DMS53 (cell line): ENCODE measurements at regions not wholly inside any gene's neighbourhood (a gene's known extent, or its start where the extent isn't known, plus 50 kb on each side); places are given as distances from the start of the nearest gene placed in this dataset.

Experiments used
- DNase-seq: peaks from one replicate; lab custom pipeline; 2025; lab: John Stamatoyannopoulos, UW

DNA sequence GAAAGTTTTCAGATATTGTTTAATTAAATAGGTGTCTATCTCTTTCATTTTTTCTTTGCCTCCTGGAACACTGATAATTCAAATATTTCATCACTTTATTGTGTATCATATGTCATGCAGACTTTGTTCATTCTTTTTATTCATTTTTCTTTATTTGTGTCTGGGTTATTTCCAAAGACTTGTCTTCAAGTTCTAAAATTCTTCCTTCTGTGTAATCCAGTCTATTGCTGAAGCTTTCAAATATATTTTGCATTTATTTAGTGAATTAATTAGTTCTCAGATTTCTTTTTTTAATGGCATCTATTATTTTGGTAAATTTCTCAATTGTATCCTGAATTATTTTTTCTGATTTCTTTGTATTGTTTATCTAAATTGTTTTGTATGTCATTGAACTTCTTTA is 70.1 kb downstream of the ZNF330 start:
- no peak for DNase-seq

DNA sequence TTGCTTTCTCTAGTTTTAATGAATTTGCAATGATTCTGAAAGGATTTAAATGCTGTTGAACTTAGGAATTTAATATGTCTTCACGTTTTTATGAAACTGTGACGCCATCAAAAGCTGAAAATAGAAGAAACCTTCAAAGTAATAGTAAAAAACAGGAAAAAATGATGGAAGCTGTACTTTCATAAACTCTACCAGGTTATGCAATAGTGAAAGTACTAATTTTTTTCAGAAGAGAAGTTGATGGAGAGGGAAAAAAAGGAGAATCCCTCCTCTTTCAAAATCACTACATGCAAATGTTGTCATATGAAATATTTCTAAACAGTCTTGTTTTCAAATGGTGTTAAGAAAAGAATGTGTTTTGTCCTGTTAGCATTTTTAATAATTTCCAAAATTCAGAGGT is 73.6 kb downstream of the ZNF330 start:
- no peak for DNase-seq

DNA sequence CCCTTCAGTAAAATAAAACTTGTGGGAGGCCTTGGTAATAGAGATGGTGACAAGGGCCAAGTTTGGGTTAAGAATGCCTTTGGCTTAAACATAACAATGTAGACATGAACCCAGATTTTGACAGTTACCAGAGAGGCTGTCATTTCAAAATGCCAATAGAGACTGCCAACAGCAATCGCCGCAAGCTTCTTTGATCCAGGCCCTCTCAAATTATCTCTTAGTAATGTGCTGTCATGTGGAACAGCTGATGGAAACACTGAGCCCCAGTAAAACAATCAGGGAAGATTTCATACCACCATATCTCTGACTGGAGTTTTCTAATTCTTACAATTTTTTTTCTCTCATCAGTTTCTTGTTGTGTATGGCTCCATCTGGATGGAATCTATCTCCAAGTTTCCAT is 80.5 kb downstream of the ZNF330 start:
- no peak for DNase-seq

DNA sequence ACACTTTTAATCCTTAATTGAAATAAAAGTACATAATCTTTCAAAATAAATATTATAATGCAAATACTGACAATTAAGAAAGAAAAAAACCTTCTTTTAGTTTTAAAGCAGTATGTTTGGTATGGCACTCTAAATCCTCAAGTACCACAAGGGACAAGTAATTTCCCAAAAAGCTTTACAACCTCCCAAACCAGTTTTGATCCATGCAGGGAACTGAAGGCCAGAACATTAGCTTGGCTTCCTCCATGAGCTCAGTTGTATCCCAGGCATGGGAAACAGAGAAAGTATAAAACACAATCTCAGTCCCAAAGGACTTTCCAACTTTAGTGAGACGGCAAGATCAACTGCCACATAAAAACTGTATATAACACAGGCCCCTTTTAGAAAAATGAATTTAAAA is 82.2 kb downstream of the ZNF330 start:
- no peak for DNase-seq

DNA sequence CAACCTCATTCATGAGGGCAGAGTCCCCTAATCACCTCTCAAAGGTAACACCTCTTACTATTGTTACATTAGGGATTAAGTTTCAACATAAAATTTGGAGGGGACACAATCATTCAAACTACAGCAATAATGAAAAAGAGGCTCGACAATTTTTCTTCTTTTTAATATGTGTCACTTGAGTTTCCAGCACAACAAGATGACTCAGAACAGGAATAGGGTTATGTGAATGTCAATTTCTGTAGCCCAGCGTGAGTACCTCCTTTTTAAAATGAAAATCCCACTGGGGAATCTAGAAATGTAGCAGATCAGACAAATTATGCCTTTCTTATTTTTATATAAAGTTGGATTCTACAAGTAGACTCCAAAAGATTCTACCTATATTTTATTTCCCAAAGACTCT is 83.7 kb downstream of the ZNF330 start:
- no peak for DNase-seq

DNA sequence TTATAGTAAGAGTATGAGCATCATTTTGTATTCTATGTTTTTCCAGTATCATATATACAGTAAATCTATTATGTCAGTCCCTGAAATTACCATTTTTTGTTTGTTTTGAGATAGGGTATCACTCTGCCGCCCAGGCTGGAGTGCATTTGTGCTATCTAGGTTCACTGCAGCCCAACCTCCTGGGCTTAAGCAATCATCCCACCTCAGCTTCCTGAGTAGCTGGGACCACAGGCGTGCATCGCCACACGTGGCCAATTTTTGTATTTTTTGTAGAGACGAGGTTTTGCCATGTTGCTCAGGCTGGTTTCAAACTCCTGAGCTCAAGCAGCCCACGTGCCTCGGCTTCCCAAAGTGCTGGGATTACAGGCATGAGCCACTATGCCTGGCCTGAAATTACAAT is 85.6 kb downstream of the ZNF330 start:
- no peak for DNase-seq

DNA sequence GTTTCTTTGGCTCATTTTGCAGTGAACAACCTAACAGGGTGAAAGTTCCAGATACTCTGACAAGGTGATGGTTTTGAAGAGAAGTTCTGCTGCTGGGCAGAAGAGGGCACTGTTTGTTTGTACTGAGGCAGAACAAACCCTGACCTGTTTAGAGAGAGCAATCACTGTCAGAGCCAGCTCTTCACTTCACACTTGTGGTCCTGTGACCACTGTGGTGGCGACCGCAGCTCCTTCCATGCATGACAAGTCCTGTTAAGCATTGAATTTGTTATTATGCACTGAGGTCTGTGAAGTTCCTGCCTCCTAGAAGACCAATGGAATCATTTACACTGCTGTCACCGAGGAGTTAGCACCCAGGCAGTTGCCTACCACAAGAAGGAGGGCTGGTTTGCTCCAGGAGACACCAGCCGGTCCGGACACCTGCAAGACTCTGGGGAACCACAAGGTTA is 86.6 kb downstream of the ZNF330 start:
- DNase-seq: peak; percentile 78

DNA sequence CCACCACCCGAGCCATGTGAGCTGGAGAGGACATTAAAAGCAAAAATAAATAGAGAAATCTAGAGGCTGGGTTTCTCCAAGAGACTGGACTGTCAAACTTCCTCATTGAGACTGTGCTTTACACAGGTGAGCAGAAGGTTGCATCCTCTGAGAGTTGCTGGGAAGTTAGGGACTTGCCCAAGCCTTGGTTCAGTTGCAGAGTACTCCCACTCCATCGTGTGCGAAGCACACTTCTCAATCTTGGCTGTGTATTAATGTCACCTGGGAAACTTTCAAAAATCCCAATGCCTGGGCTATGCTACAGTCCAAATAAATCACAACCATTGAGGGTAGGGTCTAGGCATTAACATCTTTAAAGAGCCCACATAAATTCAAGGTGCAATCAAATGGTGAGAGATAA is 89.2 kb downstream of the ZNF330 start:
- DNase-seq: no peak

DNA sequence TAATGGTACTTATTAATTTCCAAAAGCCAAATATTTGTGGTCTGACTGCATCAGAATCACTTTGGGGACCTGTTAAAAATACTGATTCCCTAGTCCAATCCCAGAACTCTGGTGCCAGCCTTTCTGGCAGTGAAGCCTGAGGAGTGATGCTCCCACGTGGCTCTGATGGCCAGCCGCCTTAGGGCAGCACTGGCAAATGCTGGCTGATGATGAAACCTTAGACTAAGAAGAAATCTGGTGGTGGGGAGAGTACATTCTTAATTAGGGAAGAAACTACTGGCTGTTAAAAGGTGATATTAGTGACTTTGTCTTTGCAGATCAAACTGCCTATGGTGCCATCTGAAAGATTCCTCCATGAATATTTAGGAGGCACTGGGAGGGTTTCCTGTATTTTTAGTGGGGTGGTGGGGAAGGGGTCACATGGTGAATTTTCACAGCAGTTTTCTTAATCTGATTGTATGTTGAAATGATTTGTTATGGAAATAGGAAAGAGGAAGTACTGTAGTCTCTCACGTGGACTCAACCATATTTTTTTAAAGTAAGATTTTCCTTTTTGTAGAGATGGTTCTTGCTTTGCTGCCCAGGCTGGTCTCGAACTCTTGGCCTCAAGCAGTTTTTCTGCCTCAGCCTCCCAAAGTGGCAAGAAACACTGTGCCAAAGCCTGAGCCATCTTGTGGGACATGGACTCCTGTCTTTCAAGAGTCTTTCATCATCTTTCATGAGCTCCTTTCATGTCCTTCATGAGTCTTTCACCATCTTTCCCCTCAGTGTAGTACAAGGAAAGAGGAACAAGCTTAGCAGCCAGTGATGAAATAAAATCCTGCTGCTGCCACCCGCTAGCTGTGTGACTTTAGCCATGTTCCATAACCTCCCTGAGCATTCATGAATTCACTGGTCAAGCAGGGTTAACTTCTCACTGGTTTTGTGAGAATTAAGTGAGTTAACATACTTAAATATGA is 90.8 kb downstream of the ZNF330 start:
- no peak for DNase-seq

DNA sequence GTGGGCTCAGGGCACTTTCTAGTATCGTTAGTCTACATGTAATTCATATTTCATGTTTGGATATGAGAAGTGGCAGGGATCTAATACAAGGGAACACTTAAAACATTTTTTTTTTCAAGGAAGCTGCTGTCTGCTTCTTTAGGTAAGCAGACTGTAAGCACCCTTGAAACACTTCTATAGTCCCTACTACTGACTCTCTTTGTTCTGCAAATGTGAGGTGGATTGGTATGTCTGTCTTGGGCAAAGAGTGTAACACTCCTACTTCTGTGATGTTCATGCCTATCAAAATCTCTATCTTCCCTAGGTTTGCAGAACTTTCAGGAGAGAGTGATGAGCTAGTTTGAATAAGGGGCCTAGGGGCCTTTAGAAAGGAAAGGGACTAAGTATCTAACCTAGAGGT is 93.9 kb downstream of the ZNF330 start:
- no peak for DNase-seq

DNA sequence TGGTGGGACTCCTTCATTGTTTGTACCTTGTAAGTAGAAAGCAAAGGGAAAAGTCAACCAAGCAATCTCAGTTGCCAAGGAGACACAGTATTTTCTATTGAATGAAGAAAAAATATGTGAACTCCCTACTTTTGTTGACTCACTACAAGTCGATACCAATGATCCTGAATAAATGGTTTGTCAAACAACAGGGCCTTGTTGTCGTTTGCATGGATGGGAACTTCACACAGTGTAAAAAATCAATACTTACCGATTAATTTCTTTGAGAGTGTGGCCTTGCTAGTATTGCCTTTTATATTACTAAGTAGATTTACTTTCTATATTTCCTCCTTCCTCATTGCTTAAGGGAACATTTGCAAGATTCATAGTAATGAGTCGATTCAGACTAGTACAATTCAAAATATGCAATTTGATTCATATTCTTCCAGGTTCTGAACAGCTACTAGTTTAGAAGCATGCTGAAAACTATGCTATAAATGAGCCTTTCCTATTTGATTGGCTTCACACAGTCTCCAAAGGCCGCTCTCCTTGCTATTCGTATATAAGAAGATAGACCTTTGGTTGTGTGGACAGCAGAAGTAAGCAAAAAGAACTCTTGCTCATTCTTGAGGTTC is 108.0 kb downstream of the ZNF330 start:
- no peak for DNase-seq

DNA sequence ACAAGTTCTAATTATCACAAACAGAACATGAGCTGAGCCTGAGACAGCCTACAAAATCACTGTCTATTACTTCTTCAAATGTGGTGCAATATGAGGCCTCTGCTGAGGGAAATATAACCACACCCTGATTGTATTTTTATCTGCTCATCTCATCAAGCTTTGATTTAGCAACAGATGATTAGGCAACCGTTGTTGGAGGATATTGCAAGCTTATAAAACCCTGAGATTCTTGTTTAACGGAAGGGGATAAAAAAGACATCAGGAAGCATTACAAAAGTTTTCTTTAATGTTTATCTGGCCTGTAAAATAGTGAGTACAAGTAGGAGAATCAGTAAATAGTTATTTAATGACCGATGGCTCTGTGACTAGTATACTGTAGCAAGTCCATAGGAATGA is 108.5 kb downstream of the ZNF330 start:
- DNase-seq: no peak

DNA sequence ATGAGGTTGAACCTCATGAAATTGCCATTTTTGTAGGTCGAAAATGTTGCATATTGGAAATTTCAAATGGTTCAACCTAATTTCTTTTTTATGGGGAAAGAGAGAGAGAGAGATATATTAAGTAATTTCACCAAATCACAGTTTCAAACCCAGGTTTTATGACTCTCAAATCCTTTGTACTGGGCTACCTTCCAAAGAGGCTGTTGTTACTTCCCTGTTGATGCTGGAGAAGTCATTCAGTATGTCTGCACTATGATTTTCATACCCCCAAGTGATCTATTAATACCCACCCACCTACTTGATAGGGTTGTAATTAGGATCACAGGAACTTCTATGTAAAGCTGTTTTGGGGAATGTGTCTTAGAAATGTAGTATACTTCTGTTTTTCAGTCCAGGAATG is 109.9 kb downstream of the ZNF330 start:
- no peak for DNase-seq

DNA sequence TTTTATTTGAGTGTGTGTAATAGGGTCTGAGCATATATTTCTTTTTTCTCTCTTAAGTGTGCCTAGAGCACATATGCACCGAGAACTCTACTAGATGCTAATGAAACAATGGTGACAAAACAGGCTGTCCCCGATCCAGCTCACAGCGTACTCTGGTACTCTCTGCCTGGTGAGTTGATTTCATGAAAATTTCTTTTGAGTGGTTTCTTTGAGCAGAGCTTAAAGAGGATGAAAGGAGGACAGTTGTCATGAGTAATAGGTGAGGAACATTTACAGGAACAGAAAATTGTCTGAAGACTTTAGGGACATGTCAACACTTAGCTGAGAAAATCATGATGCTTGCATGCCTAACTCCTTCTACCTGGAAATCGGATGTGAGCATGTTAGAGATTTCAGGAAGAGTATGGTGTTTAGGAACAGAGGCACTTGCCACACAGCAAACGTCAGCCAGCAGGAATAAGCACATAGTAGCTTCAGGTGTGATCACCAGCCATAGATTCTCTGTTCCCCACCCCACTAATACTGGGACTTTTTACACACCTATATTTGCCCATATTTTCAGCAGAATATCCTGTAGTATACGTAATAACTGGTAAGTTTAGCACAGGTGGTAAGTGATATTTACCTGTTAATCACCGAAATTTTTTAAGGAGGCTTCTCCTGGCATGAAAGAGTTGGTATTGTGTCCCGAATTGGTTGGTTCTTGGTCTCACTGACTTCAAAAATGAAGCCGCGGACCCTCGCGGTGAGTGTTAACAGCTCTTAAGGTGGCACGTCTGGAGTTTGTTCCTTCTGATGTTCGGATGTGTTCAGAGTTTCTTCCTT is 111.1 kb downstream of the ZNF330 start:
- DNase-seq: no peak

DNA sequence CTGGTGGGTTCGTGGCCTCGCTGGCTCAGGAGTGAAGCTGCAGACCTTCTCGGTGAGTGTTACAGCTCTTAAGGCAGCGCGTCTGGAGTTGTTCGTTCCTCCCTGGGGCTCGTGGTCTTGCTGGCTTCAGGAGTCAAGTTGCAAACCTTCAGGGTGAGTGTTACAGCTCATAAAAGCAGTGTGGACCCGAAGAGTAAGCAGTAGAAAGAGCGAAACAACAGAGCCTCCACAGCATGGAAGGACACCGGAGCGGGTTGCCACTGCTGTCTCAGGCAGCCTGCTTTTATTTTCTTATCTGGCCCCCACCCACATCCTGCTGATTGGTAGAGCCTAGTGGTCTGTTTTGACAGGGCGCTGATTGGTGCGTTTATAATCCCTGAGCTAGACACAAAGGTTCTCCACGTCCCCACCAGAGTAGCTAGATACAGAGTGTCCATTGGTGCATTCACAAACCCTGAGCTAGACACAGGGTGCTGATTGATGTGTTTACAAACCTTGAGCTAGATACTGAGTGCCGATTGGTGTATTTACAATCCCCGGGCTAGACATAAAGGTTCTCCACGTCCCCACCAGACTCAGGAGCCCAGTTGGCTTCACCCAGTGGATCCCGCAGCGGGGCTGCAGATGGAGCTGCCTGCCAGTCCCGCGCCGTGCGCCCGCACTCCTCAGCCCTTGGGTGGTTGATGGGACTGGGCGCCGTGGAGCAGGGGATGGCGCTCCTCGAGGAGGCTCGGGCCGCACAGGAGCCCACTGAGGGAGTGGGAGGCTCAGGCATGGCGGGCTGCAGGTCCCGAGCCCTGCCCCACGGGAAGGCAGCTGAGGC is 111.9 kb downstream of the ZNF330 start:
- peak; percentile 18 for DNase-seq

DNA sequence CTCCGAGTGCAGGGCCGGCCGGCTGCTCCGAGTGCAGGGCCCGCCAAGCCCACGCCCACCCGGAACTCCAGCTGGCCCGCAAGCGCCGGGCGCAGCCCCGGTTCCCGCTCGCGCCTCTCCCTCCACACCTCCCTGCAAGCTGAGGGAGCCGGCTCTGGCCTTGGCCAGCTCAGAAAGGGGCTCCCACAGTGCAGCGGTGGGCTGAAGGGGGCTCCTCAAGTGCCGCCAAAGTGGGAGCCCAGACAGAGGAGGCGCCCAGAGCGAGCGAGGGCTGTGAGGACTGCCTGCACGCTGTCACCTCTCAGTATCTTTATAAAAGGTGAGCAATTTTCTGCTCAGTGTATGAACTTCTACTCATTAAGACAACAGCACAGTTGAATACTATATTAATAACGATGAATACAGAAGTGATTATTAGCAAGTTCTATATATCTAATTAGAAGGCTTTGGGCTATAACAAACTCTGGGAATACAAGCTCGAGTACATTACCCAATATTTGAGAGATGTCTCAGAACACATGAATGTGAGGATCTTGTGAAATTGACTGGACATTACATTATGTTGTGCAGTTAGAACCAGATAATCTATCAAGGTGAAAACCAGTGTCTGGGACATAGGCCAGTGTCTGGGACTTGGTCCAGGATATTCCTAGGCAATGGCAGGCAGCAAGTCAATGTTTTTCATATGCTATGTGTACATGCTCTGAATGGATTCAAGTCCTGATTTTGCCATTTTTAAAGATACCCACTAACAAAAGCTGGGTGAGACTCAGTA is 112.9 kb downstream of the ZNF330 start:
- peak; percentile 20 for DNase-seq

DNA sequence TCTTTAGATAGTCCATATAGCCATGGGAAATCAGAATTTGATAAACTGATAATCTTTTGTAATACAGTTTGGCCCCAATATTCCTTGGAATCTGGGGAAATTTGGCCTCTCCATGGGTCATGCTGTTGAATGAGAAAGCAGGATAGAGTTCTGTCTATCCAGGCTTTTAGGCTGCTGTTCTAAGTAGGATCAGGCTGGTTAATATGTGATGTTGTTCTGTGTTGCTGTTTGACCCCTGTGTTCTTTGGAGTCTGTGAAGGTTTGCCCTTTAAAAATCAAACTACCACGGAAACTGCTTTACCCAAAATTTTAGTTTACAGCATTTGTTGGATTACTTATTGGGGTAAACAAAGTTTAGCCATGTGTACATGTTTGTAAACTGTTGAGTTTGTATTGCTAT is 114.5 kb downstream of the ZNF330 start:
- no peak for DNase-seq

DNA sequence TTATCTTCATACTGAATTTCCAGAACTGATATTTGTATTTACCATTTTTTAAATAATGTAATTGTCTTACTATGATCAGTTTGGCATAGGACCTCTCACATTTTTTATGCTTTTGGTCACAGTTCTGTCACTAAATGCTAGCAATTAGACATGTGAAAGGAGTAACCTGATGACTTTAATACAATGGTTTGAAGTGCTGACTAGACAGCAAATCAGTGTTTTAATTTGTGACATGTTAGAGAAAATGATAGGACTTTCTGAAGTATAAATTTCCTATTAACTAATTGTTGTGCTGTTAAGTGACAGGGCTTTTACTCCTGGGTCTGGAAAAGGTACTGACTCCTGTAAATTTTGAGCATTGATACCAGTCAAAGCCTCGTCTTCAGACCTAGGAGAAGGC is 117.5 kb downstream of the ZNF330 start:
- DNase-seq: no peak

DNA sequence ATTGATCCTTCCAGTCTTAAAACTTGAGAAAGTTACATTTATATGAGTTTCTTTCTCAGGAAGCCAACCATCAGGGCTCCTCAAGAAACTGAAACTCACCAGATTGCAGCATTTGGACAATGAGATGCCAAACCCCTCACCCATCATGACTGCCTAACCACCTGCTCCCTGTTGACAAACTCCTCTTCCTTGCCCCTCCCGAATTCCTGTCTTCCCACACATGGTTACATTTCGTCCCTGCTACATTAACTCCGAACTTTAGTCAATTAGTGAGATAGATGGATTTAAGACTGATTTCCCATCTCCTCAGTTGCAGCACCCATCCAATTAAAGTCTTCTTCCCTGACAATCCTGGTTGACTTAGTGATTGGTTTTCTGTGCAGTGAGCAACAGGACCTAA is 118.7 kb downstream of the ZNF330 start:
- DNase-seq: no peak

DNA sequence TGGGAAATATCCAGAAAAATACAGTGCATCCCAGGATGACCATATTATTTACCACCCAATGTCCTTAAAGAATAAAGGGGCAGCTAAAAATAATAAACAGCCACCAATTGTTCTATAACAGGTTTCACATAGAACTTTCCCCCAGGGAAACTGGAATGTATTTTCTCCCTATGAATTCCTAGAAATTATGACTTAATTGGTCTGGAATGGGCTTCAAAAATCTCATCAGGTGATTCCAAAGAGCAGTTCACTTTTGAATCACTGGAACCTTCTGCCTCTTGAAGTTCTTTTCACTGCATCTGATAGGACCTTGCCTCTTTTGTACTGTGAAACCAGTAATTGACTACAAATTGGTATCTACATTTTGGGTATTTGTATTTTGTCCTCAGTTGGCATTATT is 119.3 kb downstream of the ZNF330 start:
- no peak for DNase-seq

DNA sequence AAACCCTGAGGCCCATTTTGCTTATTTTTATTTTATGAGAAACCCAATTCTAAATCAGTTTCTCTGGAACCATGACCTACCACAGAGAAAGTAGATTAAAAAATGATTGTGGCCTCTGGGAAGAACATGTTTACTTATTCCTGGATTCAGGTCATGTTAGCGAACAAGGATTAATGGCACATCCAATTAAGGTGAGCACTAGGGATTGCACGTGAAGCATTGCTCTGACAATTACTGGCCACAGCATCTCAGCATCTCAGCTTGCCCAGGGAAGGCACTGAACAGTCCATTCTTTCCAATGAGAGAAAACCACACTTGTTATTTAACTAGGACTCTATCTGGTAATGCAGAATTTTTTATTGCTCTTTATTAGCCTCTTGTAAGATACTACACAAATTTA is 119.8 kb downstream of the ZNF330 start:
- no peak for DNase-seq
